HG03196 (cell line): ENCODE measurements at regions not wholly inside any gene's neighbourhood (a gene's known extent, or its start where the extent isn't known, plus 50 kb on each side); places are given as distances from the start of the nearest gene placed in this dataset.

Source experiments
- ATAC-seq: cut with Tn5 transposase; IDR thresholded peaks from one replicate; pipeline ENCODE4 v1.9.1; 2021; ENCODE audit not compliant: unreplicated experiment

- ATAC-seq: no peak
These were observed 54.4 kb upstream of the IRF2 start for GRCh38 chr4:184528713-184529112.

DNA sequence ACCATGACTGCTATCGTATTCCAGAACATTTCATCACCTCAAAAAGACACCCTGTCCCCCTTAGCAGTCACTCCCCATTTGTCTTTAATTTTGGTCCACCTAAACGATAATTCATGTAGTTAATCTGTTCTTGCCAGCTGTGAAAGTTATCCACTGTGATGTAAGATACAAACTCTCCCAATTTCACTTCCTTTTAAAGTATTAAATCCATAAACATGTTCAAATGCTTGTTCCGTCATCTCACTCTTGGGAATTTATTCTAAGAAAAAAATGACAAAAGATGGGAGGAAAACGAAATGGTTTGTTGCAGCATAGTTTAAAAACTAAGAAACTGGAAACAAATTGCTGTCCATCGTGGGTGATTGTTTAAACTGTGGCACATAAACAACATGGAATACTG is 53.7 kb upstream of the IRF2 start:
- ATAC-seq: no peak

DNA sequence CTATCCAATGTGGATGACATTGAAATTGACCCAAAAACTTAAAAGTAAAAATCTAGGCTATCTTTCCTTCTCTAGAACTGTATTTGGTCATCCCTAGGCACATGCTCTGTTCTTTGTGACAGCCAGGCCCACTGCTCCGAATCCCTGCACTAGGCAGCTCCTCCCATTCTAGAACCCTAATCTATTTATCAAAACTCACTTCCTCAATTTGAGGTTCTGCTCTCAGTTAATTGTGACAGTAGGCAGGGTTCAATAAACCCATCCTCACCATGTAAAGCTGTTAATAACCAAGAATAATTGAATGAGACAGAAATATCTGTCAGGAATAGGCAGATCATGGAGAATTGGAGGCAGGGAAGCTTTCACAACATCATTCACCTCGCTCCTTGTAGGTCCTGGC is 51.9 kb upstream of the IRF2 start:
- no peak for ATAC-seq
